PC-9 (cell line): ENCODE measurements at regions not wholly inside any gene's neighbourhood (a gene's known extent, or its start where the extent isn't known, plus 50 kb on each side); places are given as distances from the start of the nearest gene placed in this dataset.

Experiments used
- CTCF ChIP-seq: fragments of 200-600 bp; sonication (generic); conservative IDR thresholded peaks from 2 replicates; pipeline ENCODE4 v1.6.1; 2017; ENCODE audit warnings: mixed run types, antibody characterized with exemption, mild to moderate bottlenecking, moderate library complexity
- EZH2 ChIP-seq: fragments of 200-600 bp; sonication (generic); IDR thresholded peaks from 2 replicates; pipeline ENCODE4 v1.8.0; 2017; ENCODE audit warnings: antibody characterized with exemption, low read depth

DNA sequence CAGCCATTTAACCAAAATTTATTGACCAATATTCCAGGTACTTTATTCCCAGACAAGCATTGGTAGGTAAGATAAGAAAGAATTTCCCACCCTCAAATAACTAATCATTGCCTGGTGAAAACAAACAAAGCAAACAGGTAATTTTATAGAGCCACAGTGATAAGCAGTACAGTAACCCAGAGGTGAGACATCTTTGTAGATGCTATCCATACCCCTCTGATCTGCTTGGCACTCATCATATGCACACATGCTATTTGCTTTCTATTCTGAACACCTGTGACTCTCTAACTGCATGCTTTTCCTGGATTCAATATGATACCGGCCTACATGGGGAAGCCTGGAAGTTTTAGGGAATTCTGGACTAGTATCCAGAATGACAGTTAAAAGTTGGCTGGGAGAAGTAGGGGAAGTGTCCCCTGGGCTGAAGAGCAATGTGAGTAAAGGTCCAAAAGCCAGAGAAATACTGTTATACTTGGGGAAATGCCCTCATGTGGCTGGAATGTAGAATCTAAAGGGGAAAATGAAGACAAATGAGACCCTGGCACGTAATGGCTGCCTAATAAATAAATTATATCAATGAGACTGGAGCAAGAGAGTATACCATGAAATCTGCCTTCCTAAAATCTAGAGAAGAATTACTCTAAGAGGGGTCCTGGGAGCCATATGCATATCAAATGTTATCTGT, 243.8 kb upstream of the ADAMTSL1 start:
- no peak for TF ChIP-seq CTCF
- no peak for TF ChIP-seq EZH2
